WTC11 (cell line): ENCODE measurements at regions not wholly inside any gene's neighbourhood (a gene's known extent, or its start where the extent isn't known, plus 50 kb on each side); places are given as distances from the start of the nearest gene placed in this dataset.

Experiments used
- ELF4 ChIP-seq: sonication (generic); formaldehyde crosslinking; IDR thresholded peaks from 2 replicates; pipeline ENCODE4 v1.8.1; 2022; ENCODE audit warnings: low read depth, mild to moderate bottlenecking, moderate library complexity, missing genetic modification reagents
- TF ChIP-seq, protein P1 (sequence below): fragments of 200-600 bp; IDR thresholded peaks from 2 replicates; pipeline ENCODE4 v1.8.0; 2022; ENCODE audit warnings: antibody characterized with exemption

DNA sequence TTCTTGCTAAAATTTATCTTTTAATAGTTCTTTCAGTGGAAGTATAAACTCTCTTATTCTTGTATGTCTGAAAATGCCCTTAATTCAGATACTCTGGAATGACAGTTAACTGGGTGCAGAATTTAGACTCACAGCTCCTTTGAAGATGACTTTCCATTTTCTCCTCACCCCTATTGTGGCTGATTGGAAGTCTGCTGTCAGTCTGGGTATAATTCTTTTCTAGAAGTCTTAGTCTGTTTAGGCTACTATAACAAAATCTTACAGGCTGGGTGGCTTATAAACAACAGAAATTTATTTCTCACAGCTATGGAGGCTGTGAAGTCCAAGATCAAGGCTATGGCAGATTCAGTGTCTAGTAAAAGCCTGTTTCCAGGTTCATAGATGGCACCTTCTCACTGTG is 145.2 kb upstream of the GDF10 start:
- TF ChIP-seq, protein P1, sequence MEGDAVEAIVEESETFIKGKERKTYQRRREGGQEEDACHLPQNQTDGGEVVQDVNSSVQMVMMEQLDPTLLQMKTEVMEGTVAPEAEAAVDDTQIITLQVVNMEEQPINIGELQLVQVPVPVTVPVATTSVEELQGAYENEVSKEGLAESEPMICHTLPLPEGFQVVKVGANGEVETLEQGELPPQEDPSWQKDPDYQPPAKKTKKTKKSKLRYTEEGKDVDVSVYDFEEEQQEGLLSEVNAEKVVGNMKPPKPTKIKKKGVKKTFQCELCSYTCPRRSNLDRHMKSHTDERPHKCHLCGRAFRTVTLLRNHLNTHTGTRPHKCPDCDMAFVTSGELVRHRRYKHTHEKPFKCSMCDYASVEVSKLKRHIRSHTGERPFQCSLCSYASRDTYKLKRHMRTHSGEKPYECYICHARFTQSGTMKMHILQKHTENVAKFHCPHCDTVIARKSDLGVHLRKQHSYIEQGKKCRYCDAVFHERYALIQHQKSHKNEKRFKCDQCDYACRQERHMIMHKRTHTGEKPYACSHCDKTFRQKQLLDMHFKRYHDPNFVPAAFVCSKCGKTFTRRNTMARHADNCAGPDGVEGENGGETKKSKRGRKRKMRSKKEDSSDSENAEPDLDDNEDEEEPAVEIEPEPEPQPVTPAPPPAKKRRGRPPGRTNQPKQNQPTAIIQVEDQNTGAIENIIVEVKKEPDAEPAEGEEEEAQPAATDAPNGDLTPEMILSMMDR = no peak
- TF ChIP-seq ELF4 = no peak
